Sigmoid colon (tissue), 6 donors: ENCODE measurements at regions not wholly inside any gene's neighbourhood (a gene's known extent, or its start where the extent isn't known, plus 50 kb on each side); places are given as distances from the start of the nearest gene placed in this dataset.

ENCODE experiments used
- DNase-seq: peaks from one replicate; pipeline ENCODE4 v3.0.0-alpha.2; 2019
- H3K27ac ChIP-seq, 4 donors: fragments of 200-600 bp; sonication (generic); one replicate each; pipeline ENCODE4 v1.5.1; 2016 to 2019; ENCODE audit warnings: mild to moderate bottlenecking in 1 of 4
- H3K27me3 ChIP-seq, 3 donors: fragments of 200-600 bp; sonication (generic); one replicate each; pipeline ENCODE4 v1.5.1; 2019; ENCODE audit warnings: mild to moderate bottlenecking in 1 of 3
- H3K36me3 ChIP-seq, 4 donors: fragments of 200-600 bp; sonication (generic); one replicate each; pipeline ENCODE4 v1.5.1; 2016 to 2019
- H3K4me1 ChIP-seq, 4 donors: fragments of 200-600 bp; sonication (generic); one replicate each; pipeline ENCODE4 v1.5.1; 2017 to 2019
- H3K4me3 ChIP-seq, 4 donors: fragments of 200-600 bp; sonication (generic); one replicate each; pipeline ENCODE4 v1.5.1; 2017 to 2019; ENCODE audit warnings: mild to moderate bottlenecking in 2 of 4, moderate library complexity in 1 of 4
- H3K9me3 ChIP-seq, 4 donors: fragments of 200-600 bp in 3 of 4; sonication (generic) in 3 of 4; one replicate each; pipeline versions ENCODE4 v1.5.1 to v1.6.1; 2013 to 2019
- EP300 ChIP-seq, 4 donors: sonication (generic); formaldehyde crosslinking; IDR thresholded peaks; one replicate each; pipeline ENCODE4 v1.6.1; 2017; ENCODE audit warnings: antibody characterized with exemption in 4 of 4
- POLR2A ChIP-seq, 2 donors: fragments of 450-650 bp; IDR thresholded peaks; one replicate each; pipeline ENCODE4 v1.6.1; 2016; ENCODE audit warnings: antibody characterized with exemption in 2 of 2, mild to moderate bottlenecking in 2 of 2, moderate library complexity in 2 of 2
- POLR2AphosphoS5 ChIP-seq, 4 donors: sonication (generic); formaldehyde crosslinking; IDR thresholded peaks; one replicate each; pipeline ENCODE4 v1.6.1; 2017; ENCODE audit warnings: antibody characterized with exemption in 4 of 4
- WGBS, 2 donors: extraction: QIAGEN DNeasy Blood & Tissue Kit; methylation state at CpG; one replicate each; pipeline ENCODE4 v1.1.7; 2013; 5-methylcytosine and 5-hydroxymethylcytosine counted together
- intact Hi-C: fragments of 100-400 bp; cut with DNase I; formaldehyde crosslinking; loops from one replicate; pipeline ENCODE4 v1.15.1; 2023
- TF ChIP-seq, protein P1 (sequence below), 4 experiments: fragments of 450-650 bp in 3 of 4; fragments of 200-600 bp in 1 of 4; IDR thresholded peaks; one replicate each; pipeline ENCODE4 v1.5.1; 2016 to 2019; ENCODE audit warnings: antibody characterized with exemption in 4 of 4, mild to moderate bottlenecking in 3 of 4, moderate library complexity in 2 of 4
- donor health status: healthy with polysubstance abuse.
- donor health status: healthy.

DNA sequence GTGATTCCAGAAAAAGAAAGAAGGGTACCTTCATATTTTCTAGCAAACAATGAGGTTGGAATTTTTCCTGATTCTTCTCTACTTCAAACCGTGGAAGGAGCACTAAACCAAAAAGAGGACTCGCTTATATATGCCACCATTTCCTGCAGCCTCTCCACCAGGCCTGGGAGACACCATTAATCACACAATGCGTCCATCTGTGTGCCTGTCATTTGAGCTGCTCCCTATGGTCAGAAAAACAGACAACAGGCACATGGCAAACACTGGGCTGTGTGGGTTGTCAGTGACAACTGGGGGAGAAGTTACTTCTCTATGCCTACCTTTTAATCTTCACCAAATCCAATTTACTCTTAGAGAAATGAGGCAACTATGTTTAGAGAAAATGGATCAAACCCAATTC is 71.9 kb downstream of the NR2F2 start:
- 49 to 61% methylated on average over 3 of the region's 3 CpGs for WGBS, 2 donors

DNA sequence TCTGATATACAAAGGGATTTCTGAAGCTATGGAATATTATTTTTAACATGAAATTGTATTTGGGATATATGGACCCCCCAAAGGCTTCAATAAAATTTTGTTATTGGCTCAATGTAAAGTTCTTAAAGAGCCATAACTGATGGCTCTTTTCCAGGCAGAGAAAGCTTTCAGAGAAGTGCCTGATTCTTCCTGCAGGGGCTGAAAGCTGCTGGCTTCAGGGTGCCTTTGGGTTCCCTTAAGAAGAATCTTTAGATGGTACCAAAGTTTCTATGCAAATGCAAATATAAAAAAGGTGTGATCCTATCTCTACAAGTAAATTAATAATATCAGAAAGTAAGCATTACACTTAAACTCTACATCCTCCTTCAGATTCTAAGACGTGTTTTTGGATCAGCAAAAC is 72.6 kb downstream of the NR2F2 start:
- 45 to 84% methylated on average over 1 of the region's 1 CpG for WGBS, 2 donors
- DNase-seq: no peak

More for the DNA sequence above, 71.9 kb downstream of the NR2F2 start:
- DNase-seq: no peak
- intact Hi-C loops: no loop called here
- Histone ChIP-seq H3K4me3 (no peak overlapping the region), H3K27me3 (peaks cover 0 to 31% (median 13%) of the 10 kb centered on the region in 3 donors), H3K4me1 (no peaks in the 10 kb centered on the region), H3K27ac (no peak overlapping the region), H3K36me3 (no peaks in the 10 kb centered on the region), H3K9me3 (no peaks in the 10 kb centered on the region)
- TF ChIP-seq POLR2AphosphoS5 (IDR thresholded peaks at IDR 0.05) (no peak), POLR2A (IDR thresholded peaks at IDR 0.05) (no peak), EP300 (IDR thresholded peaks at IDR 0.05) (no peak)
- TF ChIP-seq, protein P1, sequence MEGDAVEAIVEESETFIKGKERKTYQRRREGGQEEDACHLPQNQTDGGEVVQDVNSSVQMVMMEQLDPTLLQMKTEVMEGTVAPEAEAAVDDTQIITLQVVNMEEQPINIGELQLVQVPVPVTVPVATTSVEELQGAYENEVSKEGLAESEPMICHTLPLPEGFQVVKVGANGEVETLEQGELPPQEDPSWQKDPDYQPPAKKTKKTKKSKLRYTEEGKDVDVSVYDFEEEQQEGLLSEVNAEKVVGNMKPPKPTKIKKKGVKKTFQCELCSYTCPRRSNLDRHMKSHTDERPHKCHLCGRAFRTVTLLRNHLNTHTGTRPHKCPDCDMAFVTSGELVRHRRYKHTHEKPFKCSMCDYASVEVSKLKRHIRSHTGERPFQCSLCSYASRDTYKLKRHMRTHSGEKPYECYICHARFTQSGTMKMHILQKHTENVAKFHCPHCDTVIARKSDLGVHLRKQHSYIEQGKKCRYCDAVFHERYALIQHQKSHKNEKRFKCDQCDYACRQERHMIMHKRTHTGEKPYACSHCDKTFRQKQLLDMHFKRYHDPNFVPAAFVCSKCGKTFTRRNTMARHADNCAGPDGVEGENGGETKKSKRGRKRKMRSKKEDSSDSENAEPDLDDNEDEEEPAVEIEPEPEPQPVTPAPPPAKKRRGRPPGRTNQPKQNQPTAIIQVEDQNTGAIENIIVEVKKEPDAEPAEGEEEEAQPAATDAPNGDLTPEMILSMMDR (IDR thresholded peaks at IDR 0.05): no peak

DNA sequence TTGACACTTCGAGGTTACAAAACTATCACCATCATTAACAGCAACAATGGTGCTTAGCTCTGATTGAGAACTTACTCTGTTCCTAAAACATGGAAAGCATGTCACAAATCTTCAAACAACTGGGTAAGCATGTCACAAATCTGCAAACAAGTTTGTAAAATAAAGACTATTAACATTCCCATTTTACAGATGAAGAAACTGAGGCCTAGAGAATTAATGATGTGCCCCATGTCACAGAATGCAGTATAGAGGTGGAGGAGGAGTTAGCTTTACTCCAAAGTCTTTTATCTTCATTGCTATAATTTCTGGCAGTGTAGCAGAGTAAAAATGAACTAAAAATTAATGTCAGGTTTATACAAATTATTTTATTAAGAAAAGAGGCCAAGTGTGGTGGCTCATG is 73.4 kb downstream of the NR2F2 start:
- intact Hi-C loops: no loop called here
- H3K36me3 ChIP-seq: no peaks in the 10 kb centered on the region
- H3K4me3 ChIP-seq: no peak overlapping the region
- no peak for TF ChIP-seq POLR2AphosphoS5 (IDR thresholded peaks at IDR 0.05)
- TF ChIP-seq, protein P1 (IDR thresholded peaks at IDR 0.05): no peak
- TF ChIP-seq POLR2A (IDR thresholded peaks at IDR 0.05): no peak
- TF ChIP-seq EP300 (IDR thresholded peaks at IDR 0.05): no peak
- no peak overlapping the region for H3K27ac ChIP-seq
- peaks cover 0 to 4% (median 4%) of the 10 kb centered on the region in 4 donors for H3K4me1 ChIP-seq
- no peak for DNase-seq
- H3K27me3 ChIP-seq: peaks cover 11 to 46% (median 27%) of the 10 kb centered on the region in 3 donors
- H3K9me3 ChIP-seq: no peaks in the 10 kb centered on the region
- 76 to 88% methylated on average over 1 of the region's 1 CpG for WGBS, 2 donors

More for the DNA sequence above, 72.6 kb downstream of the NR2F2 start:
- H3K27ac ChIP-seq: no peak overlapping the region
- intact Hi-C loops: no loop called here
- no peak overlapping the region for H3K4me3 ChIP-seq
- TF ChIP-seq EP300 (IDR thresholded peaks at IDR 0.05) (no peak), POLR2A (IDR thresholded peaks at IDR 0.05) (no peak), POLR2AphosphoS5 (IDR thresholded peaks at IDR 0.05) (no peak)
- TF ChIP-seq, protein P1 (IDR thresholded peaks at IDR 0.05): no peak
- H3K9me3 ChIP-seq: no peaks in the 10 kb centered on the region
- H3K36me3 ChIP-seq: no peaks in the 10 kb centered on the region
- peaks cover 2 to 37% (median 19%) of the 10 kb centered on the region in 3 donors for H3K27me3 ChIP-seq
- no peaks in the 10 kb centered on the region for H3K4me1 ChIP-seq

DNA sequence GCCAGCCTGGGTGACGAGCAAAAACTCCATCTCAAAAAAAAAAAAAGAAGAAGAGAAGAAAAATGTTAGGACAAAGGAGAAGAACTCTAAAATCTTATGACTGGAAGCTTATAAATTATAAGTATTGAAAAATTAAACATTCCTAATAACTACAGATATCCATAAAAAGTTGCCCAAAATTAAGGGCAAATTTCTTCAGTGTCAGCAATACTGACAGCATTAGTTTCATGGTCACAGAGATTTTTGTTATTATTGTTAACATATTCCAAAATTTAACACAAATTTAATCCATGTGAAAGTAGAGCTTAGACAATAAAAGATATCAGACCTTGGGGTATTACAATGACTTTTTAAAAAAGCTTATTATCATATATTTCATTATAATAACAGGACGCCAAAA is 74.1 kb downstream of the NR2F2 start:
- H3K27ac ChIP-seq: no peak overlapping the region
- intact Hi-C loops: no loop called here
- WGBS, 2 donors: 82 to 90% methylated on average over 2 of the region's 2 CpGs
- H3K4me1 ChIP-seq: peaks cover 0 to 10% (median 10%) of the 10 kb centered on the region in 4 donors
- DNase-seq: no peak
- H3K36me3 ChIP-seq: no peaks in the 10 kb centered on the region
- no peak overlapping the region for H3K4me3 ChIP-seq
- peaks cover 17 to 52% (median 34%) of the 10 kb centered on the region in 3 donors for H3K27me3 ChIP-seq
- TF ChIP-seq, protein P1 (IDR thresholded peaks at IDR 0.05): no peak
- TF ChIP-seq POLR2AphosphoS5 (IDR thresholded peaks at IDR 0.05) (no peak), POLR2A (IDR thresholded peaks at IDR 0.05) (no peak), EP300 (IDR thresholded peaks at IDR 0.05) (no peak)
- no peaks in the 10 kb centered on the region for H3K9me3 ChIP-seq

DNA sequence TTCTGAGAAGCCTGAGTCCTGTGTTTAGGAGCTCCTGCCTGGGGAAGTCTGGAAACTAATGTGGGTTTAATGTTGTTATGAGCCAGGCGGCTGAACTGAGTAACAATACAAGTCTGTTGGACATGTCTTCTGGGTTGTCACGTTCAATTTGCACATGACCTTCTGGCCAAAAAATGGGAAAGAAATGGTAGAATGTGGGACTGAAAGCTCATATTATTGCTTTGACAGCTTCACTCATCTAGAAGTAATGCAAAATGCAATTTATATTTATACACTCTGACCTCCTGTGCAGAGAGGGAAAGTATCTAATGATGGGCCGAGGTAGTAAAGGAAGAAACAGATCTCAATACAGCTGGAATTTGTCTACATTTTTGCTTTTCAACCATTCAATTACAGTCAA is 75.8 kb downstream of the NR2F2 start:
- Histone ChIP-seq H3K27ac (no peak overlapping the region), H3K36me3 (no peaks in the 10 kb centered on the region), H3K4me1 (peaks cover 0 to 19% (median 18%) of the 10 kb centered on the region in 4 donors), H3K4me3 (no peak overlapping the region), H3K9me3 (no peaks in the 10 kb centered on the region), H3K27me3 (peaks cover 34 to 70% (median 51%) of the 10 kb centered on the region in 3 donors)
- intact Hi-C loops: no loop called here
- 82 to 85% methylated on average over 3 of the region's 3 CpGs for WGBS, 2 donors
- TF ChIP-seq, protein P1 (IDR thresholded peaks at IDR 0.05): no peak
- TF ChIP-seq POLR2AphosphoS5 (IDR thresholded peaks at IDR 0.05): no peak
- no peak for TF ChIP-seq EP300 (IDR thresholded peaks at IDR 0.05)
- no peak for TF ChIP-seq POLR2A (IDR thresholded peaks at IDR 0.05)
- DNase-seq: no peak
